Subcutaneous abdominal adipose tissue (tissue), 5 donors: ENCODE measurements at regions not wholly inside any gene's neighbourhood (a gene's known extent, or its start where the extent isn't known, plus 50 kb on each side); places are given as distances from the start of the nearest gene placed in this dataset.
"Not testable (repeated sequence)": the region's sequence is repeated elsewhere in the genome, so short reads cannot be mapped to it uniquely, and the experiment has no call there.

ENCODE experiments used
- H3K27ac ChIP-seq: one replicate; pipeline ENCODE4 v1.7.0; 2013; ENCODE audit warnings: low read depth, mild to moderate bottlenecking, inconsistent platforms, low read length, moderate library complexity
- H3K27me3 ChIP-seq, 5 donors: one replicate each; pipeline ENCODE4 v1.7.0; 2013; ENCODE audit warnings: low read length in 5 of 5, inconsistent platforms in 1 of 5; ENCODE audit not compliant: control insufficient read depth in 5 of 5, insufficient read depth in 4 of 5
- H3K36me3 ChIP-seq, 5 donors: one replicate each; pipeline ENCODE4 v1.7.0; 2013; ENCODE audit warnings: low read length in 5 of 5; ENCODE audit not compliant: control insufficient read depth in 5 of 5, insufficient read depth in 5 of 5
- H3K4me1 ChIP-seq, 5 donors: one replicate each; pipeline ENCODE4 v1.7.0; 2013; ENCODE audit warnings: low read length in 5 of 5, mild to moderate bottlenecking in 3 of 5, moderate library complexity in 1 of 5; ENCODE audit not compliant: control insufficient read depth in 5 of 5, insufficient read depth in 5 of 5
- H3K4me3 ChIP-seq, 5 donors: one replicate each; pipeline ENCODE4 v1.7.0; 2013; ENCODE audit warnings: low read length in 5 of 5, low read depth in 1 of 5
- H3K9ac ChIP-seq, 5 donors: one replicate each; pipeline ENCODE4 v1.7.0; 2013; ENCODE audit warnings: low read length in 5 of 5, mild to moderate bottlenecking in 4 of 5, moderate library complexity in 3 of 5
- H3K9me3 ChIP-seq, 5 donors: one replicate each; pipeline ENCODE4 v1.7.0; 2013; ENCODE audit warnings: low read length in 5 of 5; ENCODE audit not compliant: control insufficient read depth in 5 of 5
- donor health status: healthy.
- donor health status: healthy.
- donor health status: healthy.
- donor health status: healthy.
- donor health status: healthy.

GRCh38 chr9:41646246-41646645 is 457.1 kb upstream of the ZNG1F start:
- H3K4me3 ChIP-seq, H3K27ac ChIP-seq, H3K27me3 ChIP-seq, H3K9ac ChIP-seq, H3K9me3 ChIP-seq, H3K4me1 ChIP-seq, H3K36me3 ChIP-seq: not testable (repeated sequence)

DNA sequence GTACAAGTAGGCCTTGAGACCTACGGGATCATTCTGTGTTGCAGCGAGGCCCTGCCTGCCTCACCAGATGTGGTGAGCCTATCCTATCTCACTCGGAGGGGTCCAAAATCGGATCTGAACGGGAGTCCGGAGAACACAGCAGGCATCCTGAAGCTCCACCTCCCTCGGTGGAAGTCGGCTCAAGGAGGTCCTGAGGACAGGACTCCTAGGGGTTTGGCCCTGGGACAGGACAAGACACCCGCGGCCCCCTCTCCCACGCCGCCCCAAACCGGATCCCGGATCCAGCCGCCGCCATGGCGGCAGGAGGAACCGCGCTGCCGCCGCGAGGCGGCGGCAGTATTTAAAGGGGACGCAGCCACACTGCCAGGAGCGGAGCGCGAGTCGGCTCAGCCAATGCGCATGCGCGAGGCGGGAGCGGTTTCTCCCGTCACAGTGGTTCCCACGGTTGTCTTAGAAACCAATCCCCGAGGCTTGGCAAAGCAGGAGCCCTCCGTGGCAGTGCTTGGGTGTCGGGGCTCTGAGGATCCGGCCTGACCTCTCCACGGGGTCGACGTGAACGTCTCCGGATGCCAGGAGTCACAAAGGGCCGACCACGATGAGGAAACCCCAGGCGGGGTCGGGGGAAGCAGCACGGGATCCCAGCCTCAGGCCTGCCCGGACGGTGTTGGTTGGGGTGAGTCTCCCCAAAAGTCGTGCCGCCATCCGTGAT is 454.6 kb upstream of the ZNG1F start:
- peak overlapping the region in 1 of 5 donors; percentile 51 for H3K9ac ChIP-seq
- H3K4me1 ChIP-seq, H3K27ac ChIP-seq, H3K27me3 ChIP-seq, H3K9me3 ChIP-seq, H3K36me3 ChIP-seq: not testable (repeated sequence)
- H3K4me3 ChIP-seq = peak overlapping the region in 3 of 5 donors; percentile 50 to 64 (median 63)

GRCh38 chr9:41633726-41634125 is 444.6 kb upstream of the ZNG1F start:
- H3K9me3 ChIP-seq, H3K36me3 ChIP-seq, H3K27ac ChIP-seq, H3K4me1 ChIP-seq, H3K4me3 ChIP-seq, H3K9ac ChIP-seq, H3K27me3 ChIP-seq: not testable (repeated sequence)

- not testable (repeated sequence) for H3K9ac ChIP-seq, H3K4me3 ChIP-seq, H3K9me3 ChIP-seq, H3K27ac ChIP-seq, H3K27me3 ChIP-seq, H3K4me1 ChIP-seq, H3K36me3 ChIP-seq
These were observed 434.5 kb upstream of the ZNG1F start for GRCh38 chr9:41623666-41624065.

DNA sequence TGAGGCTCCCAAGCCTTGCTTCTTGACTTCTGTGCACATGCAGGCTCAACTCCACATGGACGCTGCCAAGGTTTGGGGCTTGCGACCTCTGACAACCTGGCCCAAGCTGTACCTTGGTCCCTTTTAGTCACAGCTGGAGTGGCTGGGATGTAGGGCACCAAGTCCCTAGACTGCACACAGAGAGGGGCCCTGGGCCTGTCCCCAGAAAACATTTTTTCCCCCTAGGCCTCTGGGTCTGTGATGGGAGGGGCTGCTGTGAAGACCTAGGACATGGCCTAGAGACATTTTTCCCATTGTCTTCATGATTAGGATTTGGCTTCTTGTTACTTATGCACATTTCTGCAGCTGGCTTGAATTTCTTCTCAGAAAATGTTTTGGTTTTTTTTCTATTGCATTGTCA is 430.1 kb upstream of the ZNG1F start:
- not testable (repeated sequence) for H3K4me3 ChIP-seq, H3K9me3 ChIP-seq, H3K9ac ChIP-seq, H3K27ac ChIP-seq, H3K27me3 ChIP-seq, H3K4me1 ChIP-seq, H3K36me3 ChIP-seq

GRCh38 chr9:41606961-41607547 is 417.9 kb upstream of the ZNG1F start:
- not testable (repeated sequence) for H3K4me3 ChIP-seq, H3K4me1 ChIP-seq

DNA sequence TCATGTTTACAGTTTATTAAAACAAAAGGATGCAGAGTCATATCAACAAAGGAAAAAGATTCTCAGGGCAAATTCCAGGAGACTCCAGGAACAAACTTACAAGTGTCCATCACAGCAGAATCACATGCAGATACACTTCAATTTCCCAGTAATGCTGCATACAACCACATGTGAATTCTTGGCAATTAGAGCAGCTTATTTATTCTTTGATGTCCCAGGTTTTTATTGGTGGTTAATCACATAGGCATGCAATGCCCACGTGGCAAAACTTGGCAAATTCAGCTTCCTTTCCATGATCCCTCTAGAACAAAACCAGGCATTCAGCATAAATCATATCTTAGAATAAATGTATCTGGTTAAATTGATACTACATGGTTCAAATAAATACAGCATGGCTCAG is 376.5 kb upstream of the ZNG1F start:
- H3K27me3 ChIP-seq, H3K9me3 ChIP-seq, H3K9ac ChIP-seq, H3K4me1 ChIP-seq, H3K36me3 ChIP-seq, H3K27ac ChIP-seq, H3K4me3 ChIP-seq: not testable (repeated sequence)

More at GRCh38 chr9:41606961-41607547, 417.9 kb upstream of the ZNG1F start:
- H3K9ac ChIP-seq, H3K9me3 ChIP-seq, H3K27me3 ChIP-seq, H3K36me3 ChIP-seq, H3K27ac ChIP-seq: not testable (repeated sequence)
